ENCODE measurements at regions not wholly inside any gene's neighbourhood (a gene's known extent, or its start where the extent isn't known, plus 50 kb on each side); places are given as distances from the start of the nearest gene placed in this dataset.

- Histone ChIP-seq H3K4me3 (ENCODE audit: low read length) (no peak overlapping the region), H3K27me3 (ENCODE audit: control insufficient read depth, insufficient read depth) (no peaks in the 10 kb centered on the region), H3K9me3 (ENCODE audit: control insufficient read depth, low read length) (no peaks in the 10 kb centered on the region), H3K4me1 (ENCODE audit: control insufficient read depth, insufficient read depth, low read length) (no peaks in the 10 kb centered on the region), H3K27ac (ENCODE audit: low read length) (no peak overlapping the region)
- ATAC-seq (no peak), DNase-seq (no peak)
- WGBS = 75% methylated on average over 2 of the region's 2 CpGs
- intact Hi-C loops (cut with DNase I) = no loop called here
Measured at GRCh38 chr7:41084381-41084780, 618.5 kb downstream of the INHBA start.

- WGBS = 62% methylated on average over 3 of the region's 3 CpGs
- DNase-seq = no peak
- H3K4me1 ChIP-seq (ENCODE audit: control insufficient read depth, insufficient read depth, low read length) = no peaks in the 10 kb centered on the region
- intact Hi-C loops (cut with DNase I) = no loop called here
- ATAC-seq = no peak
- no peak overlapping the region for H3K4me3 ChIP-seq (ENCODE audit: low read length)
- no peak overlapping the region for H3K27ac ChIP-seq (ENCODE audit: low read length)
- no peaks in the 10 kb centered on the region for H3K9me3 ChIP-seq (ENCODE audit: control insufficient read depth, low read length)
- no peaks in the 10 kb centered on the region for H3K27me3 ChIP-seq (ENCODE audit: control insufficient read depth, insufficient read depth)
Measured at GRCh38 chr7:41069635-41070034, 633.3 kb downstream of the INHBA start.

GRCh38 chr7:41067576-41067975, 635.3 kb downstream of the INHBA start:
- intact Hi-C loops (cut with DNase I) = no loop called here
- Histone ChIP-seq H3K4me3 (ENCODE audit: low read length) (no peak overlapping the region), H3K4me1 (ENCODE audit: control insufficient read depth, insufficient read depth, low read length) (no peaks in the 10 kb centered on the region), H3K27me3 (ENCODE audit: control insufficient read depth, insufficient read depth) (no peaks in the 10 kb centered on the region), H3K9me3 (ENCODE audit: control insufficient read depth, low read length) (no peaks in the 10 kb centered on the region), H3K27ac (ENCODE audit: low read length) (no peak overlapping the region)
- no peak for ATAC-seq
- DNase-seq = no peak
- 80% methylated on average over 1 of the region's 1 CpG for WGBS

GRCh38 chr7:41065663-41066062, 637.2 kb downstream of the INHBA start:
- DNase-seq = no peak
- 96% methylated on average over 4 of the region's 4 CpGs for WGBS

GRCh38 chr7:41063116-41063515, 639.8 kb downstream of the INHBA start:
- no peaks in the 10 kb centered on the region for H3K9me3 ChIP-seq (ENCODE audit: control insufficient read depth, low read length)
- no peaks in the 10 kb centered on the region for H3K27me3 ChIP-seq (ENCODE audit: control insufficient read depth, insufficient read depth)
- no peak overlapping the region for H3K27ac ChIP-seq (ENCODE audit: low read length)
- intact Hi-C loops (cut with DNase I) = no loop called here
- no peak overlapping the region for H3K4me3 ChIP-seq (ENCODE audit: low read length)
- WGBS = 52% methylated on average over 4 of the region's 4 CpGs
- DNase-seq (no peak), ATAC-seq (no peak)
- H3K4me1 ChIP-seq (ENCODE audit: control insufficient read depth, insufficient read depth, low read length) = no peaks in the 10 kb centered on the region

More at GRCh38 chr7:41065663-41066062, 637.2 kb downstream of the INHBA start:
- Histone ChIP-seq H3K9me3 (ENCODE audit: control insufficient read depth, low read length) (no peaks in the 10 kb centered on the region), H3K4me3 (ENCODE audit: low read length) (no peak overlapping the region), H3K27ac (ENCODE audit: low read length) (no peak overlapping the region), H3K27me3 (ENCODE audit: control insufficient read depth, insufficient read depth) (no peaks in the 10 kb centered on the region), H3K4me1 (ENCODE audit: control insufficient read depth, insufficient read depth, low read length) (no peaks in the 10 kb centered on the region)
- no peak for ATAC-seq
- intact Hi-C loops (cut with DNase I) = no loop called here

- ATAC-seq (no peak), DNase-seq (no peak)
- intact Hi-C loops (cut with DNase I) = no loop called here
- no peaks in the 10 kb centered on the region for H3K9me3 ChIP-seq (ENCODE audit: control insufficient read depth, low read length)
- H3K4me1 ChIP-seq (ENCODE audit: control insufficient read depth, insufficient read depth, low read length) = no peaks in the 10 kb centered on the region
- H3K4me3 ChIP-seq (ENCODE audit: low read length) = no peak overlapping the region
- no peaks in the 10 kb centered on the region for H3K27me3 ChIP-seq (ENCODE audit: control insufficient read depth, insufficient read depth)
- no peak overlapping the region for H3K27ac ChIP-seq (ENCODE audit: low read length)
- WGBS = 84% methylated on average over 6 of the region's 6 CpGs
Measured at GRCh38 chr7:41060796-41061195, 642.1 kb downstream of the INHBA start.

- no peaks in the 10 kb centered on the region for H3K4me1 ChIP-seq (ENCODE audit: control insufficient read depth, insufficient read depth, low read length)
- H3K4me3 ChIP-seq (ENCODE audit: low read length) = no peak overlapping the region
- H3K9me3 ChIP-seq (ENCODE audit: control insufficient read depth, low read length) = no peaks in the 10 kb centered on the region
- no peaks in the 10 kb centered on the region for H3K27me3 ChIP-seq (ENCODE audit: control insufficient read depth, insufficient read depth)
- DNase-seq = no peak
- intact Hi-C loops (cut with DNase I) = no loop called here
- ATAC-seq = no peak
- WGBS = 83% methylated on average over 4 of the region's 4 CpGs
- H3K27ac ChIP-seq (ENCODE audit: low read length) = no peak overlapping the region
Measured at GRCh38 chr7:41059796-41060195, 643.1 kb downstream of the INHBA start.

- ATAC-seq (no peak), DNase-seq (no peak)
- intact Hi-C loops (cut with DNase I) = no loop called here
- no peaks in the 10 kb centered on the region for H3K4me1 ChIP-seq (ENCODE audit: control insufficient read depth, insufficient read depth, low read length)
- no peaks in the 10 kb centered on the region for H3K9me3 ChIP-seq (ENCODE audit: control insufficient read depth, low read length)
- no peak overlapping the region for H3K27ac ChIP-seq (ENCODE audit: low read length)
- no peak overlapping the region for H3K4me3 ChIP-seq (ENCODE audit: low read length)
- WGBS = 91% methylated on average over 4 of the region's 4 CpGs
- H3K27me3 ChIP-seq (ENCODE audit: control insufficient read depth, insufficient read depth) = no peaks in the 10 kb centered on the region
Measured at GRCh38 chr7:41058986-41059741, 643.7 kb downstream of the INHBA start.

GRCh38 chr7:41054960-41055661, 647.8 kb downstream of the INHBA start:
- no peak for ATAC-seq
- H3K27ac ChIP-seq (ENCODE audit: low read length) = no peak overlapping the region
- H3K27me3 ChIP-seq (ENCODE audit: control insufficient read depth, insufficient read depth) = no peaks in the 10 kb centered on the region
- H3K4me3 ChIP-seq (ENCODE audit: low read length) = no peak overlapping the region
- DNase-seq = no peak
- intact Hi-C loops (cut with DNase I) = no loop called here
- no peaks in the 10 kb centered on the region for H3K4me1 ChIP-seq (ENCODE audit: control insufficient read depth, insufficient read depth, low read length)
- WGBS = 90% methylated on average over 11 of the region's 11 CpGs
- H3K9me3 ChIP-seq (ENCODE audit: control insufficient read depth, low read length) = no peaks in the 10 kb centered on the region

- Histone ChIP-seq H3K27ac (ENCODE audit: low read length) (no peak overlapping the region), H3K9me3 (ENCODE audit: control insufficient read depth, low read length) (no peaks in the 10 kb centered on the region), H3K4me3 (ENCODE audit: low read length) (no peak overlapping the region), H3K4me1 (ENCODE audit: control insufficient read depth, insufficient read depth, low read length) (no peaks in the 10 kb centered on the region), H3K27me3 (ENCODE audit: control insufficient read depth, insufficient read depth) (no peaks in the 10 kb centered on the region)
- no peak for DNase-seq
- intact Hi-C loops (cut with DNase I) = no loop called here
- WGBS = 93% methylated on average over 2 of the region's 2 CpGs
- no peak for ATAC-seq
Measured at GRCh38 chr7:41053820-41054219, 649.1 kb downstream of the INHBA start.

GRCh38 chr7:41052736-41053135, 650.2 kb downstream of the INHBA start:
- H3K9me3 ChIP-seq (ENCODE audit: control insufficient read depth, low read length) = no peaks in the 10 kb centered on the region
- no peak overlapping the region for H3K27ac ChIP-seq (ENCODE audit: low read length)
- no peaks in the 10 kb centered on the region for H3K27me3 ChIP-seq (ENCODE audit: control insufficient read depth, insufficient read depth)
- H3K4me3 ChIP-seq (ENCODE audit: low read length) = no peak overlapping the region
- ATAC-seq = no peak
- 55% methylated on average over 6 of the region's 6 CpGs for WGBS
- intact Hi-C loops (cut with DNase I) = no loop called here
- H3K4me1 ChIP-seq (ENCODE audit: control insufficient read depth, insufficient read depth, low read length) = peaks cover 3% of the 10 kb centered on the region
- DNase-seq = no peak

Measured in right cardiac atrium (tissue), 5 donors.